Liver (tissue), 8 donors: ENCODE measurements at regions not wholly inside any gene's neighbourhood (a gene's known extent, or its start where the extent isn't known, plus 50 kb on each side); places are given as distances from the start of the nearest gene placed in this dataset.

Source experiments
- DNase-seq: peaks from one replicate; pipeline ENCODE4 v3.0.0-alpha.2; 2017; ENCODE audit warnings: low spot score
- H3K27ac ChIP-seq, 2 donors: one replicate each; pipeline ENCODE4 v1.7.0; 2013; ENCODE audit warnings: inconsistent platforms in 2 of 2, low read length in 2 of 2, control low read depth in 1 of 2, low read depth in 1 of 2, mild to moderate bottlenecking in 1 of 2
- H3K27me3 ChIP-seq, 4 donors: one replicate each; pipeline versions ENCODE4 v1.6.1 to v1.7.0; 2013; ENCODE audit warnings: low read length in 3 of 4, inconsistent platforms in 1 of 4, mild to moderate bottlenecking in 1 of 4, moderate library complexity in 1 of 4; ENCODE audit not compliant: control insufficient read depth in 4 of 4, insufficient read depth in 4 of 4
- H3K36me3 ChIP-seq, 4 donors: one replicate each; pipeline versions ENCODE4 v1.6.1 to v1.7.0; 2013; ENCODE audit warnings: low read length in 3 of 4, mild to moderate bottlenecking in 3 of 4, low read depth in 1 of 4, moderate library complexity in 1 of 4; ENCODE audit not compliant: control insufficient read depth in 4 of 4, insufficient read depth in 3 of 4
- H3K4me1 ChIP-seq, 4 donors: one replicate each; pipeline versions ENCODE4 v1.6.1 to v1.7.0; 2013; ENCODE audit warnings: low read length in 3 of 4, mild to moderate bottlenecking in 3 of 4, moderate library complexity in 1 of 4; ENCODE audit not compliant: control insufficient read depth in 4 of 4, insufficient read depth in 4 of 4
- H3K4me3 ChIP-seq, 3 donors: one replicate each; pipeline versions ENCODE4 v1.6.1 to v1.7.0; 2013; ENCODE audit warnings: low read length in 3 of 3, control low read depth in 1 of 3, low read depth in 1 of 3, mild to moderate bottlenecking in 1 of 3
- H3K9ac ChIP-seq, 2 donors: one replicate each; pipeline ENCODE4 v1.7.0; 2013; ENCODE audit warnings: low read length in 2 of 2, mild to moderate bottlenecking in 2 of 2, moderate library complexity in 2 of 2, control low read depth in 1 of 2, low read depth in 1 of 2
- H3K9me3 ChIP-seq, 4 donors: one replicate each; pipeline versions ENCODE4 v1.6.1 to v1.7.0; 2013; ENCODE audit warnings: low read length in 3 of 4; ENCODE audit not compliant: control insufficient read depth in 4 of 4
- CTCF ChIP-seq: fragments of 150-350 bp; IDR thresholded peaks from 2 replicates; pipeline ENCODE4 v1.5.1; 2017; ENCODE audit warnings: improper control_type of control experiment, low read depth, low read length; ENCODE audit not compliant: missing input control
- EGR1 ChIP-seq, 2 donors: IDR thresholded peaks; 2 replicates each; pipeline ENCODE4 v1.6.1; 2016 to 2018; ENCODE audit warnings: antibody characterized with exemption in 2 of 2, low read depth in 2 of 2
- FOXA1 ChIP-seq: IDR thresholded peaks from 2 replicates; pipeline ENCODE4 v1.6.1; 2016; ENCODE audit warnings: antibody characterized with exemption
- FOXA2 ChIP-seq: IDR thresholded peaks from 2 replicates; pipeline ENCODE4 v1.6.1; 2016; ENCODE audit warnings: antibody characterized with exemption
- GABPA ChIP-seq, 2 donors: IDR thresholded peaks in 1 of 2; conservative IDR thresholded peaks in 1 of 2; 2 replicates each; pipeline ENCODE4 v1.6.1; 2016; ENCODE audit warnings: antibody characterized with exemption in 2 of 2, mild to moderate bottlenecking in 1 of 2, moderate library complexity in 1 of 2
- HNF4A ChIP-seq, 2 donors: conservative IDR thresholded peaks; 2 replicates each; pipeline ENCODE4 v1.6.1; 2016; ENCODE audit warnings: antibody characterized with exemption in 2 of 2, mild to moderate bottlenecking in 2 of 2
- HNF4G ChIP-seq: IDR thresholded peaks from 2 replicates; pipeline ENCODE4 v1.6.1; 2016; ENCODE audit warnings: antibody characterized with exemption
- JUND ChIP-seq, 2 donors: IDR thresholded peaks; 2 replicates each; pipeline ENCODE4 v1.6.1; 2016; ENCODE audit warnings: antibody characterized with exemption in 2 of 2
- NR2F2 ChIP-seq: IDR thresholded peaks from 2 replicates; pipeline ENCODE4 v1.6.1; 2016; ENCODE audit warnings: antibody characterized with exemption
- RAD21 ChIP-seq, 2 donors: IDR thresholded peaks; 2 replicates each; pipeline ENCODE4 v1.6.1; 2016; ENCODE audit warnings: antibody characterized with exemption in 2 of 2, mild to moderate bottlenecking in 2 of 2
- RXRA ChIP-seq, 2 donors: IDR thresholded peaks; 2 replicates each; pipeline ENCODE4 v1.6.1; 2017 to 2018; ENCODE audit warnings: antibody characterized with exemption in 2 of 2, mild to moderate bottlenecking in 1 of 2
- SP1 ChIP-seq: IDR thresholded peaks from 2 replicates; pipeline ENCODE4 v1.6.1; 2018; ENCODE audit warnings: antibody characterized with exemption, mild to moderate bottlenecking
- TAF1 ChIP-seq: conservative IDR thresholded peaks from 2 replicates; pipeline ENCODE4 v1.6.1; 2016; ENCODE audit warnings: antibody characterized with exemption, mild to moderate bottlenecking
- YY1 ChIP-seq: IDR thresholded peaks from 2 replicates; pipeline ENCODE4 v1.6.1; 2016; ENCODE audit warnings: antibody characterized with exemption, mild to moderate bottlenecking
- WGBS: extraction: QIAGEN DNeasy Blood & Tissue Kit; methylation state at CpG from one replicate; pipeline ENCODE4 v1.1.7; 2013; 5-methylcytosine and 5-hydroxymethylcytosine counted together
- TF ChIP-seq, protein P1 (sequence below): IDR thresholded peaks from 2 replicates; pipeline ENCODE4 v1.6.1; 2016; ENCODE audit warnings: antibody characterized with exemption
- TF ChIP-seq, protein P2 (sequence below): IDR thresholded peaks from 2 replicates; pipeline ENCODE4 v1.6.1; 2016; ENCODE audit warnings: antibody characterized with exemption
- TF ChIP-seq, protein P3 (sequence below): IDR thresholded peaks from 2 replicates; pipeline ENCODE4 v1.6.1; 2016; ENCODE audit warnings: antibody characterized with exemption
- donor health status: healthy.
- donor health status: healthy.
- donor health status: healthy.
- donor health status: healthy.
- donor health status: healthy.

GRCh38 chr3:152998591-152998990 lies 163.4 kb upstream of the RAP2B start (continued):
- TF ChIP-seq GABPA (IDR thresholded peaks at IDR 0.05 in 1 of 2, conservative IDR thresholded peaks at IDR 0.05 in 1 of 2): no peak
- TF ChIP-seq EGR1 (IDR thresholded peaks at IDR 0.05; ENCODE audit: low read depth in 2 of 2): no peak
- TF ChIP-seq FOXA1: no peak
- no peak for TF ChIP-seq HNF4A (conservative IDR thresholded peaks at IDR 0.05)
- no peak for TF ChIP-seq RXRA (IDR thresholded peaks at IDR 0.05)
- TF ChIP-seq SP1: no peak
- no peak for TF ChIP-seq YY1
- TF ChIP-seq, protein P1, sequence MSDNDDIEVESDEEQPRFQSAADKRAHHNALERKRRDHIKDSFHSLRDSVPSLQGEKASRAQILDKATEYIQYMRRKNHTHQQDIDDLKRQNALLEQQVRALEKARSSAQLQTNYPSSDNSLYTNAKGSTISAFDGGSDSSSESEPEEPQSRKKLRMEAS: no peak

GRCh38 chr3:153000325-153000724 lies 161.7 kb upstream of the RAP2B start:
- TF ChIP-seq TAF1: no peak
- TF ChIP-seq, protein P2, sequence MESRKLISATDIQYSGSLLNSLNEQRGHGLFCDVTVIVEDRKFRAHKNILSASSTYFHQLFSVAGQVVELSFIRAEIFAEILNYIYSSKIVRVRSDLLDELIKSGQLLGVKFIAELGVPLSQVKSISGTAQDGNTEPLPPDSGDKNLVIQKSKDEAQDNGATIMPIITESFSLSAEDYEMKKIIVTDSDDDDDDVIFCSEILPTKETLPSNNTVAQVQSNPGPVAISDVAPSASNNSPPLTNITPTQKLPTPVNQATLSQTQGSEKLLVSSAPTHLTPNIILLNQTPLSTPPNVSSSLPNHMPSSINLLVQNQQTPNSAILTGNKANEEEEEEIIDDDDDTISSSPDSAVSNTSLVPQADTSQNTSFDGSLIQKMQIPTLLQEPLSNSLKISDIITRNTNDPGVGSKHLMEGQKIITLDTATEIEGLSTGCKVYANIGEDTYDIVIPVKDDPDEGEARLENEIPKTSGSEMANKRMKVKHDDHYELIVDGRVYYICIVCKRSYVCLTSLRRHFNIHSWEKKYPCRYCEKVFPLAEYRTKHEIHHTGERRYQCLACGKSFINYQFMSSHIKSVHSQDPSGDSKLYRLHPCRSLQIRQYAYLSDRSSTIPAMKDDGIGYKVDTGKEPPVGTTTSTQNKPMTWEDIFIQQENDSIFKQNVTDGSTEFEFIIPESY: no peak
- TF ChIP-seq RAD21 (IDR thresholded peaks at IDR 0.05): no peak
- TF ChIP-seq, protein P3, sequence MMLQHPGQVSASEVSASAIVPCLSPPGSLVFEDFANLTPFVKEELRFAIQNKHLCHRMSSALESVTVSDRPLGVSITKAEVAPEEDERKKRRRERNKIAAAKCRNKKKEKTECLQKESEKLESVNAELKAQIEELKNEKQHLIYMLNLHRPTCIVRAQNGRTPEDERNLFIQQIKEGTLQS: no peak
- no peak for TF ChIP-seq FOXA2
- TF ChIP-seq EGR1 (IDR thresholded peaks at IDR 0.05; ENCODE audit: low read depth in 2 of 2): no peak
- TF ChIP-seq HNF4G: no peak
- TF ChIP-seq NR2F2: no peak
- no peak for TF ChIP-seq GABPA (IDR thresholded peaks at IDR 0.05 in 1 of 2, conservative IDR thresholded peaks at IDR 0.05 in 1 of 2)
- no peak for TF ChIP-seq SP1
- TF ChIP-seq RXRA (IDR thresholded peaks at IDR 0.05): no peak
- TF ChIP-seq, protein P1: no peak
- no peak for TF ChIP-seq YY1
- TF ChIP-seq CTCF: no peak
- TF ChIP-seq JUND (IDR thresholded peaks at IDR 0.05): no peak
- no peak for TF ChIP-seq HNF4A (conservative IDR thresholded peaks at IDR 0.05)
- no peaks in the 10 kb centered on the region for H3K9me3 ChIP-seq
- no peak overlapping the region for H3K9ac ChIP-seq
- H3K4me1 ChIP-seq: no peaks in the 10 kb centered on the region
- H3K36me3 ChIP-seq: no peaks in the 10 kb centered on the region
- no peak overlapping the region for H3K27ac ChIP-seq
- WGBS: 67% methylated on average over 2 of the region's 2 CpGs
- DNase-seq: no peak
- no peaks in the 10 kb centered on the region for H3K27me3 ChIP-seq
- H3K4me3 ChIP-seq: no peak overlapping the region
